ENCODE measurements at regions not wholly inside any gene's neighbourhood (a gene's known extent, or its start where the extent isn't known, plus 50 kb on each side); places are given as distances from the start of the nearest gene placed in this dataset.
A peak's percentile ranks its signal among the peaks of the same experiment; 100 is the strongest.
"Not testable (repeated sequence)": the region's sequence is repeated elsewhere in the genome, so short reads cannot be mapped to it uniquely, and the experiment has no call there.

DNA sequence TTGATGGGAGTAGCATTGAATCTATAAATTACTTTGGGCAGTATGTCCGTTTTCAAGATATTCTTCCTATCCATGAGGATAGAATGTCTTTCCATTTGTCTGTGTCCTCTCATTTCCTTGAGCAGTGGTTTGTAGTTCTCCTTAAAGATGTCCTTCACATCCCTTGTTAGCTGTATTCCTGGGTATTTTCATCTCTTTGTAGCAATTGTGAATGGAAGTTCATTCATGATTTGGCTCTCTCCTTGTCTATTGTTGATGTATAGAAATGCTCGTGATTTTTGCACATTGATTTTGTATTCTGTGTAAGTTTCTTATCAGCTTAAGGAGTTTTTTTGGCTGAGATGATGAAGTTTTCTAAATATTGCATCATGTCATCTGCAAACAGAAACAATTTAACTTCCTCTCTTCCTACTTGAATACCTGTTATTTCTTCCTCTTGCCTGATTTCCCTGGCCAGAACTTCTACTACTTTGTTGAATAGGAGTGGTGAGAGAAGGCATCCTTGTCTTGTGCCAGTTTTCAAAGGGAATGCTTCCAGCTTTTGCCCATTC, 741.0 kb downstream of the TMTC2 start:
- H4K91ac ChIP-seq (ENCODE audit: low read depth, low read length, poor library complexity); H3K4me1 ChIP-seq (ENCODE audit: control insufficient read depth in 2 of 2, insufficient read depth in 1 of 2, low read depth in 1 of 2, low read length in 2 of 2): not testable (repeated sequence)
- WGBS, 2 donors (ENCODE audit: extremely low coverage in 2 of 2, insufficient read length in 2 of 2, insufficient replicate concordance in 1 of 2), result no CpG with 5 or more reads among the region's 2 CpGs

DNA sequence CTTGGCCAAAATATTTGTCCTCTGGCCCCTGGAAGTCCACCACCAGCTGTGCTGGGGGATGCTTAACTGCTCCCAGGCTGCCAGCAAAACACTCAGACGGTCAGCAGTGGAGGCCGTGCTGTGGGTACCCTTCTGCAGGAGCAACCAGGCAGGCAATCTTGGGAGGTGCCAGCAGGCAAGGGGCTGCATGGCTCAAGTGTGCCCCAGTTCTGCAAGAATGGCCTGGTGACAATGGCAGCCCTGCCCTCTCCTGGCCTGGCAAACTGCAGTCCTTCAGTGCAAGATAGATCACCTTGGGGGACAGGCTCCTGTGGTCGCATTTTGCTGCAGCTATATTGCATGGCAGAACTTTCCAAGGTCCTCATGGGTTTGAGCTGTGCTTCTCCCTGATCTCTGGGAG, 728.3 kb downstream of the TMTC2 start:
- no peak overlapping the region for H3K4me2 ChIP-seq (ENCODE audit: insufficient read depth, low read length, poor library complexity, severe bottlenecking)
- no peak overlapping the region for H2BK5ac ChIP-seq (ENCODE audit: low read length)
- no peak overlapping the region for H4K8ac ChIP-seq (ENCODE audit: low read depth, low read length)
- no peak overlapping the region for H3K9ac ChIP-seq (ENCODE audit: low read depth, low read length, poor library complexity)
- peaks cover 4 to 28% of the 10 kb centered on the region in 2 donors for H3K9me3 ChIP-seq (replicated peaks in 1 of 2; ENCODE audit: control insufficient read depth in 2 of 2, insufficient read depth in 1 of 2, low read depth in 1 of 2, low read length in 2 of 2)
- no peak overlapping the region for H4K91ac ChIP-seq (ENCODE audit: low read depth, low read length, poor library complexity)
- H3K36me3 ChIP-seq (replicated peaks in 1 of 2; ENCODE audit: control insufficient read depth in 2 of 2, insufficient read depth in 2 of 2, low read length in 2 of 2), result no peaks in the 10 kb centered on the region
- DNase-seq (ENCODE audit: low spot score), result no peak
- no peaks in the 10 kb centered on the region for H3K79me1 ChIP-seq (ENCODE audit: low read depth, low read length)
- no peak overlapping the region for H3K27ac ChIP-seq (replicated peaks; ENCODE audit: low read length)
- H2BK15ac ChIP-seq (ENCODE audit: low read length), result no peak overlapping the region
- peak overlapping the region; percentile 61 for H3K14ac ChIP-seq (ENCODE audit: low read length)
- no peaks in the 10 kb centered on the region for H3K27me3 ChIP-seq (ENCODE audit: control insufficient read depth in 3 of 3, insufficient read depth in 3 of 3, low read depth in 1 of 3, low read length in 3 of 3)
- no peak overlapping the region for H3K4ac ChIP-seq (ENCODE audit: low read length)
- H3K4me3 ChIP-seq (ENCODE audit: low read length in 2 of 2), result no peak overlapping the region
- H3K18ac ChIP-seq (ENCODE audit: low read length), result peak overlapping the region; percentile 62
- no peaks in the 10 kb centered on the region for H3K4me1 ChIP-seq (ENCODE audit: control insufficient read depth in 2 of 2, insufficient read depth in 1 of 2, low read depth in 1 of 2, low read length in 2 of 2)
- no peak overlapping the region for H2AK5ac ChIP-seq (ENCODE audit: low read depth, low read length)
- H3K23ac ChIP-seq (ENCODE audit: low read depth, low read length, poor library complexity), result no peak overlapping the region
- peak overlapping the region; percentile 33 for H2AFZ ChIP-seq (ENCODE audit: low read length)
- no peak overlapping the region for H2BK120ac ChIP-seq (ENCODE audit: low read depth, low read length)
- H2BK12ac ChIP-seq (ENCODE audit: low read length), result no peak overlapping the region
- no CpG with 5 or more reads among the region's 3 CpGs for WGBS, 2 donors (ENCODE audit: extremely low coverage in 2 of 2, insufficient read length in 2 of 2, insufficient replicate concordance in 1 of 2)

More for the DNA sequence above, 741.0 kb downstream of the TMTC2 start:
- H3K79me1 ChIP-seq (ENCODE audit: low read depth, low read length); H3K36me3 ChIP-seq (replicated peaks in 1 of 2; ENCODE audit: control insufficient read depth in 2 of 2, insufficient read depth in 2 of 2, low read length in 2 of 2); H2BK12ac ChIP-seq (ENCODE audit: low read length); H3K14ac ChIP-seq (ENCODE audit: low read length); H3K23ac ChIP-seq (ENCODE audit: low read depth, low read length, poor library complexity); H3K4me3 ChIP-seq (ENCODE audit: low read length in 2 of 2); H3K4ac ChIP-seq (ENCODE audit: low read length); H2BK15ac ChIP-seq (ENCODE audit: low read length); H3K27ac ChIP-seq (replicated peaks; ENCODE audit: low read length); H2AFZ ChIP-seq (ENCODE audit: low read length); H3K4me2 ChIP-seq (ENCODE audit: insufficient read depth, low read length, poor library complexity, severe bottlenecking); H3K18ac ChIP-seq (ENCODE audit: low read length); H2BK120ac ChIP-seq (ENCODE audit: low read depth, low read length); H3K9ac ChIP-seq (ENCODE audit: low read depth, low read length, poor library complexity); H2AK5ac ChIP-seq (ENCODE audit: low read depth, low read length); H2BK5ac ChIP-seq (ENCODE audit: low read length); H3K9me3 ChIP-seq (replicated peaks in 1 of 2; ENCODE audit: control insufficient read depth in 2 of 2, insufficient read depth in 1 of 2, low read depth in 1 of 2, low read length in 2 of 2); H3K27me3 ChIP-seq (ENCODE audit: control insufficient read depth in 3 of 3, insufficient read depth in 3 of 3, low read depth in 1 of 3, low read length in 3 of 3); H4K8ac ChIP-seq (ENCODE audit: low read depth, low read length); DNase-seq (ENCODE audit: low spot score): not testable (repeated sequence)

DNA sequence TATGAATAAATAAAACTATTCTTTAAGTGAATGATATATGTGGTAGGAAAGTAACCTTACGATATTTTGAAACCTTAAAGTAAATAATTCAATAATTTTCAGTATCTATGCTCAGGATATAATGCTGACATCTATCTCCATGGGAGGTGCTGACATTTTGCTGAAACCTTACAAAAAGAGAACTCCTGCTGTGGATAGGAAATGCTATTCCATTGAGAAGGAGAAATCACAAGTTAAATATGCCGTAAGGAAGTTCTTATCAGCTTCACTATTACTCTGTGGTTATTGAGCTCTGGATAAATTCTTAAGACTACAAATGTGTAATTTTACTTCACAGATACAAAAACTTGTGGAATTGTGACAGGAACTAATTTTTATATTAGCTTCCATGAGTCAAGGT, 722.1 kb downstream of the TMTC2 start:
- H3K23ac ChIP-seq (ENCODE audit: low read depth, low read length, poor library complexity), result no peak overlapping the region
- H2AK5ac ChIP-seq (ENCODE audit: low read depth, low read length), result no peak overlapping the region
- no peak for DNase-seq (ENCODE audit: low spot score)
- no peak overlapping the region for H3K4me2 ChIP-seq (ENCODE audit: insufficient read depth, low read length, poor library complexity, severe bottlenecking)
- no peak overlapping the region for H3K18ac ChIP-seq (ENCODE audit: low read length)
- no peak overlapping the region for H3K27ac ChIP-seq (replicated peaks; ENCODE audit: low read length)
- H2AFZ ChIP-seq (ENCODE audit: low read length), result no peak overlapping the region
- no peak overlapping the region for H3K14ac ChIP-seq (ENCODE audit: low read length)
- peaks cover 0 to 46% of the 10 kb centered on the region in 2 donors for H3K9me3 ChIP-seq (replicated peaks in 1 of 2; ENCODE audit: control insufficient read depth in 2 of 2, insufficient read depth in 1 of 2, low read depth in 1 of 2, low read length in 2 of 2)
- H4K91ac ChIP-seq (ENCODE audit: low read depth, low read length, poor library complexity), result no peak overlapping the region
- no peaks in the 10 kb centered on the region for H3K4me1 ChIP-seq (ENCODE audit: control insufficient read depth in 2 of 2, insufficient read depth in 1 of 2, low read depth in 1 of 2, low read length in 2 of 2)
- no peak overlapping the region for H2BK15ac ChIP-seq (ENCODE audit: low read length)
- H3K9ac ChIP-seq (ENCODE audit: low read depth, low read length, poor library complexity), result no peak overlapping the region
- no peak overlapping the region for H3K4ac ChIP-seq (ENCODE audit: low read length)
- WGBS, 2 donors (ENCODE audit: extremely low coverage in 2 of 2, insufficient read length in 2 of 2, insufficient replicate concordance in 1 of 2), result no CpG with 5 or more reads among the region's 2 CpGs
- H2BK5ac ChIP-seq (ENCODE audit: low read length), result no peak overlapping the region
- no peaks in the 10 kb centered on the region for H3K27me3 ChIP-seq (ENCODE audit: control insufficient read depth in 3 of 3, insufficient read depth in 3 of 3, low read depth in 1 of 3, low read length in 3 of 3)
- no peak overlapping the region for H4K8ac ChIP-seq (ENCODE audit: low read depth, low read length)
- H2BK120ac ChIP-seq (ENCODE audit: low read depth, low read length), result no peak overlapping the region
- no peak overlapping the region for H2BK12ac ChIP-seq (ENCODE audit: low read length)
- H3K36me3 ChIP-seq (replicated peaks in 1 of 2; ENCODE audit: control insufficient read depth in 2 of 2, insufficient read depth in 2 of 2, low read length in 2 of 2), result no peaks in the 10 kb centered on the region
- no peaks in the 10 kb centered on the region for H3K79me1 ChIP-seq (ENCODE audit: low read depth, low read length)
- no peak overlapping the region for H3K4me3 ChIP-seq (ENCODE audit: low read length in 2 of 2)

DNA sequence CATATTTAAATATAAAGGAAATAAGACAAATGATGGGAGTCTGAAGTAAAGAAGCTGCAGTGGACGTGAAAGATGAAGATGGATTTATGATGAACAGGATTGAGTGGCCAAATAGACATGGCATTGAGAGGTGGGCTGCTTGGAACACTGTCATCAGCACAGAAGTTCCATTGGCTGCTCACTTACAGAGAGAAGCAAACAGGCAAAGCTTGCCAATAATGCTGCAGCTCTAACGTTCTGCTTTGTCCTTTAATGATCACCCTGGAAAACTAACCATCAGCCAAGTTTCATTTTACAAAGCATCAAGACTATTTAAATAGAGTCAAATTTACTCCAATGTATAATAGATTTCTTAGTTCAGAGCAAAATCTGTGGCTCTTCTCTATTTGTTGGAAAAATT, 721.4 kb downstream of the TMTC2 start:
- peaks cover 0 to 40% of the 10 kb centered on the region in 2 donors for H3K9me3 ChIP-seq (replicated peaks in 1 of 2; ENCODE audit: control insufficient read depth in 2 of 2, insufficient read depth in 1 of 2, low read depth in 1 of 2, low read length in 2 of 2)
- no peak overlapping the region for H3K4me3 ChIP-seq (ENCODE audit: low read length in 2 of 2)
- no peak overlapping the region for H3K4ac ChIP-seq (ENCODE audit: low read length)
- no peak overlapping the region for H3K18ac ChIP-seq (ENCODE audit: low read length)
- no peak overlapping the region for H3K4me2 ChIP-seq (ENCODE audit: insufficient read depth, low read length, poor library complexity, severe bottlenecking)
- DNase-seq (ENCODE audit: low spot score), result no peak
- H2AFZ ChIP-seq (ENCODE audit: low read length), result no peak overlapping the region
- H3K79me1 ChIP-seq (ENCODE audit: low read depth, low read length), result no peaks in the 10 kb centered on the region
- no peak overlapping the region for H3K9ac ChIP-seq (ENCODE audit: low read depth, low read length, poor library complexity)
- no peaks in the 10 kb centered on the region for H3K27me3 ChIP-seq (ENCODE audit: control insufficient read depth in 3 of 3, insufficient read depth in 3 of 3, low read depth in 1 of 3, low read length in 3 of 3)
- H3K14ac ChIP-seq (ENCODE audit: low read length), result no peak overlapping the region
- no peaks in the 10 kb centered on the region for H3K36me3 ChIP-seq (replicated peaks in 1 of 2; ENCODE audit: control insufficient read depth in 2 of 2, insufficient read depth in 2 of 2, low read length in 2 of 2)
- H2BK15ac ChIP-seq (ENCODE audit: low read length), result no peak overlapping the region
- H2BK120ac ChIP-seq (ENCODE audit: low read depth, low read length), result no peak overlapping the region
- no peak overlapping the region for H4K91ac ChIP-seq (ENCODE audit: low read depth, low read length, poor library complexity)
- no peak overlapping the region for H3K23ac ChIP-seq (ENCODE audit: low read depth, low read length, poor library complexity)
- H2AK5ac ChIP-seq (ENCODE audit: low read depth, low read length), result no peak overlapping the region
- no peak overlapping the region for H4K8ac ChIP-seq (ENCODE audit: low read depth, low read length)
- no peaks in the 10 kb centered on the region for H3K4me1 ChIP-seq (ENCODE audit: control insufficient read depth in 2 of 2, insufficient read depth in 1 of 2, low read depth in 1 of 2, low read length in 2 of 2)
- no peak overlapping the region for H3K27ac ChIP-seq (replicated peaks; ENCODE audit: low read length)
- H2BK12ac ChIP-seq (ENCODE audit: low read length), result no peak overlapping the region
- no peak overlapping the region for H2BK5ac ChIP-seq (ENCODE audit: low read length)
- WGBS, 2 donors (ENCODE audit: extremely low coverage in 2 of 2, insufficient read length in 2 of 2, insufficient replicate concordance in 1 of 2), result no CpG with 5 or more reads among the region's 2 CpGs

All from neuronal stem cell (in vitro differentiated cells).